ENCODE measurements at regions not wholly inside any gene's neighbourhood (a gene's known extent, or its start where the extent isn't known, plus 50 kb on each side); places are given as distances from the start of the nearest gene placed in this dataset.

GRCh38 chr4:66516940-66517339 lies 846.7 kb upstream of the EPHA5 start:
- H3K27me3 ChIP-seq: no peaks in the 10 kb centered on the region
- no peak for ATAC-seq
- peaks cover 0 to 6% (median 0%) of the 10 kb centered on the region in 3 donors for H3K9me3 ChIP-seq
- no peak overlapping the region for H3K27ac ChIP-seq
- H3K36me3 ChIP-seq: no peaks in the 10 kb centered on the region
- H3K4me1 ChIP-seq: no peaks in the 10 kb centered on the region
- 48 to 59% methylated on average over 2 of the region's 2 CpGs for WGBS, 2 donors (ENCODE audit: low coverage in 1 of 2)
- no peak overlapping the region for H3K4me3 ChIP-seq
- TF ChIP-seq EP300 (IDR thresholded peaks at IDR 0.05): no peak
- TF ChIP-seq POLR2A (IDR thresholded peaks at IDR 0.05): no peak
- TF ChIP-seq CTCF (IDR thresholded peaks at IDR 0.05): no peak
- TF ChIP-seq POLR2AphosphoS5 (IDR thresholded peaks at IDR 0.05): no peak

- Histone ChIP-seq H3K36me3 (no peaks in the 10 kb centered on the region), H3K27me3 (no peaks in the 10 kb centered on the region), H3K9me3 (peaks cover 0 to 4% (median 0%) of the 10 kb centered on the region in 3 donors), H3K4me3 (no peak overlapping the region), H3K4me1 (no peaks in the 10 kb centered on the region), H3K27ac (no peak overlapping the region)
- ATAC-seq: no peak
- no peak for TF ChIP-seq EP300 (IDR thresholded peaks at IDR 0.05)
- no peak for TF ChIP-seq POLR2AphosphoS5 (IDR thresholded peaks at IDR 0.05)
- no peak for TF ChIP-seq POLR2A (IDR thresholded peaks at IDR 0.05)
- no peak for TF ChIP-seq CTCF (IDR thresholded peaks at IDR 0.05)
- 85 to 94% methylated on average over 2 of the region's 2 CpGs for WGBS, 2 donors (ENCODE audit: low coverage in 1 of 2)
Observed at GRCh38 chr4:66506985-66507384, 836.7 kb upstream of the EPHA5 start.

GRCh38 chr4:66501997-66502396 lies 831.7 kb upstream of the EPHA5 start:
- Histone ChIP-seq H3K36me3 (no peaks in the 10 kb centered on the region), H3K4me3 (no peak overlapping the region), H3K27ac (no peak overlapping the region), H3K27me3 (no peaks in the 10 kb centered on the region), H3K9me3 (no peaks in the 10 kb centered on the region), H3K4me1 (no peaks in the 10 kb centered on the region)
- no peak for TF ChIP-seq POLR2AphosphoS5 (IDR thresholded peaks at IDR 0.05)
- no peak for TF ChIP-seq EP300 (IDR thresholded peaks at IDR 0.05)
- TF ChIP-seq POLR2A (IDR thresholded peaks at IDR 0.05): no peak
- no peak for TF ChIP-seq CTCF (IDR thresholded peaks at IDR 0.05)
- 24 to 79% methylated on average over 2 to 3 of the region's 3 CpGs for WGBS, 2 donors (ENCODE audit: low coverage in 1 of 2)
- no peak for ATAC-seq

GRCh38 chr4:66490729-66491128 lies 820.4 kb upstream of the EPHA5 start:
- 86 to 91% methylated on average over 2 of the region's 2 CpGs for WGBS, 2 donors (ENCODE audit: low coverage in 1 of 2)
- H3K9me3 ChIP-seq: no peaks in the 10 kb centered on the region
- no peak for TF ChIP-seq EP300 (IDR thresholded peaks at IDR 0.05)
- TF ChIP-seq POLR2A (IDR thresholded peaks at IDR 0.05): no peak
- TF ChIP-seq CTCF (IDR thresholded peaks at IDR 0.05): no peak
- no peak for TF ChIP-seq POLR2AphosphoS5 (IDR thresholded peaks at IDR 0.05)
- no peaks in the 10 kb centered on the region for H3K4me1 ChIP-seq
- no peak overlapping the region for H3K4me3 ChIP-seq
- no peaks in the 10 kb centered on the region for H3K36me3 ChIP-seq
- no peak overlapping the region for H3K27ac ChIP-seq
- no peaks in the 10 kb centered on the region for H3K27me3 ChIP-seq
- ATAC-seq: no peak

GRCh38 chr4:66489783-66490452 lies 819.6 kb upstream of the EPHA5 start:
- H3K27me3 ChIP-seq: no peaks in the 10 kb centered on the region
- no peaks in the 10 kb centered on the region for H3K36me3 ChIP-seq
- no peaks in the 10 kb centered on the region for H3K9me3 ChIP-seq
- TF ChIP-seq EP300 (IDR thresholded peaks at IDR 0.05) (no peak), POLR2AphosphoS5 (IDR thresholded peaks at IDR 0.05) (no peak), POLR2A (IDR thresholded peaks at IDR 0.05) (no peak), CTCF (IDR thresholded peaks at IDR 0.05) (no peak)
- ATAC-seq: no peak
- no peak overlapping the region for H3K4me3 ChIP-seq
- 11 to 18% methylated on average over 4 to 5 of the region's 5 CpGs for WGBS, 2 donors (ENCODE audit: low coverage in 1 of 2)
- H3K4me1 ChIP-seq: no peaks in the 10 kb centered on the region
- H3K27ac ChIP-seq: no peak overlapping the region
